WERI-Rb-1 (cell line): ENCODE measurements at regions not wholly inside any gene's neighbourhood (a gene's known extent, or its start where the extent isn't known, plus 50 kb on each side); places are given as distances from the start of the nearest gene placed in this dataset.

ENCODE experiments used
- DNase-seq: peaks from one replicate; pipeline ENCODE4 v3.0.0-alpha.2; 2020
- H3K27ac ChIP-seq: fragments of 250-450 bp; sonication (Bioruptor Pico); 2 replicates; pipeline ENCODE4 v1.5.1; 2020; ENCODE audit warnings: mild to moderate bottlenecking, moderate library complexity
- H3K27me3 ChIP-seq: fragments of 250-450 bp; sonication (Bioruptor Pico); 2 replicates; pipeline ENCODE4 v1.5.1; 2021; ENCODE audit warnings: mild to moderate bottlenecking, low read depth, moderate library complexity; ENCODE audit not compliant: insufficient read depth, severe bottlenecking
- H3K36me3 ChIP-seq: fragments of 250-450 bp; sonication (Bioruptor Pico); 2 replicates; pipeline ENCODE4 v1.5.1; 2020; ENCODE audit warnings: mild to moderate bottlenecking, moderate library complexity
- H3K4me3 ChIP-seq: 2 replicates; pipeline ENCODE4 v1.5.1; 2011; ENCODE audit warnings: low read depth, mild to moderate bottlenecking, control low read depth, low read length
- H3K9me3 ChIP-seq: fragments of 250-450 bp; sonication (Bioruptor Pico); 2 replicates; pipeline ENCODE4 v1.5.1; 2021; ENCODE audit warnings: mild to moderate bottlenecking, moderate library complexity; ENCODE audit not compliant: severe bottlenecking
- TF ChIP-seq, protein P1 (sequence below): IDR thresholded peaks from 2 replicates; pipeline ENCODE4 v1.5.1; 2011; ENCODE audit warnings: low read depth, mild to moderate bottlenecking, control low read depth, inconsistent platforms, low read length

DNA sequence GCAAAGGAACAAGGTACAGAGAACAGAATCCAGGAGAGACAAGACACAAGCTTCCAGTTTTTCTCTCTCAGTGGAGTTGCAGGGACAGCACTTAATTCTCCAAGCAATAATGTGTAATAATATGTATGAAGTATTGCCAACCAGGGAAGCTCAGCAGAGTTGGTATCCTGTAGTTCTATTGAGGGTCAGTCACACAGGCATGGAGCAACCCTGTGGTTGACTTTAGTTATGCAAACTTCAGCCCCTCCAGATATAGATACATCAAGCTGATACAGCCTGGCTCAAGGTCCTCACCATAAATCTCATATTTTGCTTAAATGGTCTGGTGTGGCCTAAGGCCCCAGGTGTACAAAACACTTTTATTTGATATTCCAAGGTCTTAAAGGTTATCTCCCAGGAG, 248.6 kb upstream of the EPHA5 start:
- Histone ChIP-seq H3K36me3 (no peaks in the 10 kb centered on the region), H3K4me3 (no peak overlapping the region), H3K27me3 (no peaks in the 10 kb centered on the region), H3K27ac (no peak overlapping the region), H3K9me3 (no peaks in the 10 kb centered on the region)
- no peak for DNase-seq
- TF ChIP-seq, protein P1, sequence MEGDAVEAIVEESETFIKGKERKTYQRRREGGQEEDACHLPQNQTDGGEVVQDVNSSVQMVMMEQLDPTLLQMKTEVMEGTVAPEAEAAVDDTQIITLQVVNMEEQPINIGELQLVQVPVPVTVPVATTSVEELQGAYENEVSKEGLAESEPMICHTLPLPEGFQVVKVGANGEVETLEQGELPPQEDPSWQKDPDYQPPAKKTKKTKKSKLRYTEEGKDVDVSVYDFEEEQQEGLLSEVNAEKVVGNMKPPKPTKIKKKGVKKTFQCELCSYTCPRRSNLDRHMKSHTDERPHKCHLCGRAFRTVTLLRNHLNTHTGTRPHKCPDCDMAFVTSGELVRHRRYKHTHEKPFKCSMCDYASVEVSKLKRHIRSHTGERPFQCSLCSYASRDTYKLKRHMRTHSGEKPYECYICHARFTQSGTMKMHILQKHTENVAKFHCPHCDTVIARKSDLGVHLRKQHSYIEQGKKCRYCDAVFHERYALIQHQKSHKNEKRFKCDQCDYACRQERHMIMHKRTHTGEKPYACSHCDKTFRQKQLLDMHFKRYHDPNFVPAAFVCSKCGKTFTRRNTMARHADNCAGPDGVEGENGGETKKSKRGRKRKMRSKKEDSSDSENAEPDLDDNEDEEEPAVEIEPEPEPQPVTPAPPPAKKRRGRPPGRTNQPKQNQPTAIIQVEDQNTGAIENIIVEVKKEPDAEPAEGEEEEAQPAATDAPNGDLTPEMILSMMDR, result no peak

DNA sequence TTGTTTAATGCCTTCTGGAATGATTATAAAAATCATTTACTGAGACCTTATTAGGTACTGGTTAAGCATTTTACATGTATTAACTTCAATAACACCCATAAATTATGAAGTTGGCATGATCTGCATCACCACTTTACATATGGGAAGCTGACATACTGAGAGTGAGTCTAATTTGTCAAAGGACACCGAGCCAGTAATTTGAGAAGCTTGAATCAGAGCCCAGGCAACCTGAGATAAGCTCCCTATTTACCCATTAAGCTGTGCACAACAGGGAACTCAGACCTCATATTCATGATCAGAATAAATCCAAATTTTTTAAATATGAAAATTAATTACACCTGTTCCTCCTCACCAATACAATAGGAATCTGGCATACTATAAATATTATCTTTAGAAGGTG, 247.9 kb upstream of the EPHA5 start:
- Histone ChIP-seq H3K27ac (no peak overlapping the region), H3K9me3 (no peaks in the 10 kb centered on the region), H3K36me3 (no peaks in the 10 kb centered on the region), H3K4me3 (no peak overlapping the region), H3K27me3 (no peaks in the 10 kb centered on the region)
- DNase-seq, result no peak
- TF ChIP-seq, protein P1, result no peak

DNA sequence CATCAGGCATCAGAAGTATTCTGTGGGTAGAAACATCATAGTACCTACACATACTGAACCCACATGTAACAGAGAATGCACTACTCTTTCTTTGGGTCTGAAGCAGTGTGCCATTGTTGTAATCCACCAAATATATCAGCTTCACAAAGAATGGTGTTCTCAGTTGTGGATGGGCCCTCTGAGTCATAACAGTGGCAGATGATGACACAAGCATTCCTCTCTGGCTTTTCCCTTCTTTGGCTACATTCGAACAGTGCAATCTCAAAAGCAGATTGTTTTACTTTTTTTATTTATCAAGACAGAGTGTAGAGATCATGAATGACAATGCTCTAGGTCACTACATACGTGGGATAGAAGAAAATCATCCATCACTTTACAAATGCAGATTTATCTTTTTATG, 247.2 kb upstream of the EPHA5 start:
- H3K36me3 ChIP-seq, result no peaks in the 10 kb centered on the region
- no peaks in the 10 kb centered on the region for H3K27me3 ChIP-seq
- no peaks in the 10 kb centered on the region for H3K9me3 ChIP-seq
- no peak for DNase-seq
- no peak overlapping the region for H3K27ac ChIP-seq
- TF ChIP-seq, protein P1, result no peak
- no peak overlapping the region for H3K4me3 ChIP-seq

DNA sequence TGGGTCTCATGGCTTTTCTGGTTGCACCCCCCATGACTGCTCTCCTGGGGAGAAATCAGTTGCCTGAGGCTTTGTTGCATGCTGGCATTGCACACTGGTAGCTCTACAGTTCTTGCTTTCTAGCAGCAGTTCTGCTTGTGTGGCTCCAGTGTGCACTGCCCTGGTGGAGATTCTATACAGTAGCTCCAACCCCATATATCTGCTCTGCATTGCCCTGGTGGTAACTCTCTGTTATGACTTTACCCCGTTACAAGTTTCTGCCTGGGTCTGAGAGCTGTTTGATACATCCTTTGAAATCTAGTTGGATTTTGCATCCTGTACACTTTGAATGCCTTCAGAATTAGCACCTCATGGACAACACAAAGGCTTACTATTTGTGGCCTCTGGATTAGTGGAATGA, 241.4 kb upstream of the EPHA5 start:
- Histone ChIP-seq H3K27me3 (no peaks in the 10 kb centered on the region), H3K27ac (no peak overlapping the region), H3K9me3 (no peaks in the 10 kb centered on the region), H3K36me3 (no peaks in the 10 kb centered on the region), H3K4me3 (no peak overlapping the region)
- no peak for DNase-seq
- TF ChIP-seq, protein P1, result no peak

DNA sequence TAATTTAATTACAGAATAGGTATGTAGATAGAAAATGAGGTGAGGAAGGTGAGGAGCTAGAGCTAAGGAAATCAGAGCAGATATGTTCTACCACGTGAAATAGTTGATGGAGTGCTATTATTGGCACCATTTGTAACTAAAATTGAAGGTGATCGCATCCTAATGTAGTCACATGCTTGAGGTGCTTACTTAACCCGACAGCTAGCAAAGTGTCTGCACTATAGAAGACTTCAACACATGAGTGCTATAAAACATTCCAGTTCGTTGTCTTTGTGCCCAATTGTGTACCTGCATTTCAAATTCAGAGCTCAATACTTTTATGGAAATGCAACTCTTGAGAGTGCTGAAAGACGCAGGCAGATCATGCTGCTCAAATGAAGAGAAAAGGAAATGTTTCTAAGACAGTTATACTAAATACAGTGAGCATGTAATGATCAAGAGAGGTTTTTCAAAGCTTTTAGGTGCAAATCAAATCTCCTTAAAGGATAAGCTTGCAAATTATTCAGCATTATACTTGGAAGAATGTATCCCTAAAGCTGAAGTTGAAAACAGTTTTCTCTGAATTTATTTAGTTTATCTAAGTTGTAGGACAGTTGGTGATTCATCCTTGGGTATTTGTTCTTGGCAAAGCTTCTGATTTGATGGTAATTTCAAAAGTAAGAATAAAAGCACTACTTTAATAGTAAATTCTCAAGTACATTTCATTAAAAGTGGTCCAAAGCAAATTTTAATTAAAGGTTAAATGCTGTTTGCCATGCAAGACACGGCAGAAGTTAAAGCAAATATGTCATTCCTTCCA, 223.9 kb upstream of the EPHA5 start:
- DNase-seq, result no peak
- TF ChIP-seq, protein P1, result no peak
- H3K4me3 ChIP-seq, result no peak overlapping the region
- no peak overlapping the region for H3K27ac ChIP-seq
- H3K27me3 ChIP-seq, result no peaks in the 10 kb centered on the region
- no peaks in the 10 kb centered on the region for H3K36me3 ChIP-seq
- no peaks in the 10 kb centered on the region for H3K9me3 ChIP-seq

DNA sequence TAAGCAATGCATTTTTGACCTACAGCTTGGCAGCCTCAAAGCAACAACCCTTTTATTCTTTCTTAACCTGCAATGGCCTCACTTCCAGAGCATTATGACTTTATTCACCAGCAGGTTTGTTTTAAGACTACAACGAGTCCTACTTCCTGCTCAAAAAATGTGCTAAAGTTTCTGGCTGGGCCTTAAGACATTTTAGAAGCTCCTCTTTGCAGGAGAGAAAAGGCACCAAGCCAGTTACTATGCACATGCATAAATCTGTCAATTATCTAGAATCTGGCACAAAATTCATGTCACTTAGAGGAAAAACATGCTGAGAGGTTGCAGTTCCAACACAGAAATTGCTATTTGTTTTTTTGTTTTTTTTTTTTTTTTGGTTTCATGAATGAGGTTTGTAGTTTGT, 223.0 kb upstream of the EPHA5 start:
- TF ChIP-seq, protein P1, result no peak
- Histone ChIP-seq H3K4me3 (no peak overlapping the region), H3K27me3 (no peaks in the 10 kb centered on the region), H3K36me3 (no peaks in the 10 kb centered on the region), H3K9me3 (no peaks in the 10 kb centered on the region), H3K27ac (no peak overlapping the region)
- no peak for DNase-seq
